PC-9 (cell line): ENCODE measurements at regions not wholly inside any gene's neighbourhood (a gene's known extent, or its start where the extent isn't known, plus 50 kb on each side); places are given as distances from the start of the nearest gene placed in this dataset.

ENCODE experiments used
- EZH2 ChIP-seq: fragments of 200-600 bp; sonication (generic); IDR thresholded peaks from 2 replicates; pipeline ENCODE4 v1.8.0; 2017; ENCODE audit warnings: antibody characterized with exemption, low read depth
- TF ChIP-seq, protein P1 (sequence below): fragments of 200-600 bp; sonication (generic); conservative IDR thresholded peaks from 2 replicates; pipeline ENCODE4 v1.6.1; 2017; ENCODE audit warnings: mixed run types, antibody characterized with exemption, mild to moderate bottlenecking, moderate library complexity

DNA sequence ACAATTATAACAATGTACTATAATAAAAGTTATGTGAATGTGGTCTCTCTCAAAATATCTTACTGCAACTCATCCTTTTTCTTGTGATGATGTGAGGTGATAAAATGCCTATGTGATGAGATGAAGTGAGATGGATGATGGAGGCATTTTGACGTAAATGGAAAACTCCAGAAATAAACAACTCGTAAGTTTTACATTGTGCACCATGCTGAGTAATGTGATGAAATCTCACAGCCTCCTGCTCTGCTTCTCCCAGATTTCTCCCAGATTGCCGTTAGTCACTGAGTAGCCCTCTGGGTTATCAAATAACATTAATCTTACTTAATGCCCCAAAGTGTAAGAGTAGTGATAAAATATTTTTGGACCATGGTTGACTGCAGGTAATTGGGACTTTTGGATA is 64.8 kb upstream of the SLCO2A1 start:
- TF ChIP-seq, protein P1, sequence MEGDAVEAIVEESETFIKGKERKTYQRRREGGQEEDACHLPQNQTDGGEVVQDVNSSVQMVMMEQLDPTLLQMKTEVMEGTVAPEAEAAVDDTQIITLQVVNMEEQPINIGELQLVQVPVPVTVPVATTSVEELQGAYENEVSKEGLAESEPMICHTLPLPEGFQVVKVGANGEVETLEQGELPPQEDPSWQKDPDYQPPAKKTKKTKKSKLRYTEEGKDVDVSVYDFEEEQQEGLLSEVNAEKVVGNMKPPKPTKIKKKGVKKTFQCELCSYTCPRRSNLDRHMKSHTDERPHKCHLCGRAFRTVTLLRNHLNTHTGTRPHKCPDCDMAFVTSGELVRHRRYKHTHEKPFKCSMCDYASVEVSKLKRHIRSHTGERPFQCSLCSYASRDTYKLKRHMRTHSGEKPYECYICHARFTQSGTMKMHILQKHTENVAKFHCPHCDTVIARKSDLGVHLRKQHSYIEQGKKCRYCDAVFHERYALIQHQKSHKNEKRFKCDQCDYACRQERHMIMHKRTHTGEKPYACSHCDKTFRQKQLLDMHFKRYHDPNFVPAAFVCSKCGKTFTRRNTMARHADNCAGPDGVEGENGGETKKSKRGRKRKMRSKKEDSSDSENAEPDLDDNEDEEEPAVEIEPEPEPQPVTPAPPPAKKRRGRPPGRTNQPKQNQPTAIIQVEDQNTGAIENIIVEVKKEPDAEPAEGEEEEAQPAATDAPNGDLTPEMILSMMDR: no peak
- no peak for TF ChIP-seq EZH2
